Adrenal gland (tissue), 9 donors: ENCODE measurements at regions not wholly inside any gene's neighbourhood (a gene's known extent, or its start where the extent isn't known, plus 50 kb on each side); places are given as distances from the start of the nearest gene placed in this dataset.

Experiments used
- DNase-seq, 7 donors: peaks; one replicate each; pipeline ENCODE4 v3.0.0-alpha.2; 2019 to 2020
- H3K27ac ChIP-seq, 5 donors: fragments of 200-600 bp; sonication (generic) in 4 of 5; 1 replicate in 3 of 5; 2 replicates in 2 of 5; pipeline versions ENCODE4 v1.5.1 to v1.8.0; 2016 to 2020; ENCODE audit warnings: mild to moderate bottlenecking in 1 of 5
- H3K27me3 ChIP-seq: fragments of 200-600 bp; 2 replicates; pipeline ENCODE4 v1.8.0; 2021
- H3K36me3 ChIP-seq, 2 donors: fragments of 200-600 bp; replicated peaks in 1 of 2; 1 replicate in 1 of 2; 2 replicates in 1 of 2; pipeline versions ENCODE4 v1.5.1 to v1.8.0; 2018 to 2022
- H3K4me1 ChIP-seq, 2 donors: fragments of 200-600 bp; replicated peaks in 1 of 2; 1 replicate in 1 of 2; 2 replicates in 1 of 2; pipeline versions ENCODE4 v1.5.1 to v1.8.0; 2018 to 2021
- H3K4me3 ChIP-seq, 4 donors: fragments of 200-600 bp; sonication (generic) in 3 of 4; one replicate each; pipeline ENCODE4 v1.5.1; 2016 to 2018
- H3K9me3 ChIP-seq, 3 donors: fragments of 200-600 bp; sonication (generic) in 1 of 3; replicated peaks in 1 of 3; 1 replicate in 2 of 3; 2 replicates in 1 of 3; pipeline versions ENCODE4 v1.5.1 to v1.8.0; 2016 to 2021
- CTCF ChIP-seq, 6 experiments: fragments of 450-650 bp in 4 of 6; fragments of 200-600 bp in 2 of 6; sonication (generic) in 1 of 6; IDR thresholded peaks; 1 replicate in 5 of 6; 2 replicates in 1 of 6; pipeline versions ENCODE4 v1.5.1 to v1.8.0; 2016 to 2021; ENCODE audit warnings: antibody characterized with exemption in 6 of 6, mild to moderate bottlenecking in 2 of 6, moderate library complexity in 1 of 6
- POLR2A ChIP-seq, 2 donors: fragments of 450-650 bp; IDR thresholded peaks; one replicate each; pipeline ENCODE4 v1.6.1; 2017; ENCODE audit warnings: antibody characterized with exemption in 2 of 2, mild to moderate bottlenecking in 2 of 2, moderate library complexity in 1 of 2
- WGBS, 4 donors: extraction: QIAGEN DNeasy Blood & Tissue Kit in 2 of 4; methylation state at CpG; one replicate each; pipeline versions ENCODE4 v1.1.5 to v1.1.7; 2013 to 2017; 5-methylcytosine and 5-hydroxymethylcytosine counted together
- intact Hi-C, 2 donors: fragments of 100-400 bp; cut with DNase I; formaldehyde crosslinking; loops; one replicate each; pipeline versions ENCODE4 v1.14.1 to v1.15.0; 2022 to 2023
- donor health status: healthy with polysubstance abuse.
- donor health status: Bipolar disorder and iron deficiency.
- donor health status: DM: yes; HTN: yes; CAD: no.
- donor health status: DM: no; HTN: no; CAD: no.
- donor health status: DM: no; HTN: no; CAD: no.

- Histone ChIP-seq H3K4me1 (no peaks in the 10 kb centered on the region), H3K9me3 (no peaks in the 10 kb centered on the region), H3K36me3 (no peaks in the 10 kb centered on the region), H3K27ac (no peak overlapping the region), H3K4me3 (no peak overlapping the region), H3K27me3 (no peaks in the 10 kb centered on the region)
- no peak for DNase-seq
- TF ChIP-seq CTCF (IDR thresholded peaks at IDR 0.05) (no peak), POLR2A (IDR thresholded peaks at IDR 0.05) (no peak)
- intact Hi-C loops, result no loop called here
- WGBS, 4 donors, result 73 to 81% (median 76%) methylated on average over 14 to 20 of the region's 20 CpGs
Measured at GRCh38 chr17:77856551-77857305, 101.8 kb upstream of the TNRC6C start.

- TF ChIP-seq POLR2A (IDR thresholded peaks at IDR 0.05) (no peak), CTCF (IDR thresholded peaks at IDR 0.05) (no peak)
- Histone ChIP-seq H3K27me3 (no peaks in the 10 kb centered on the region), H3K4me1 (no peaks in the 10 kb centered on the region), H3K9me3 (no peaks in the 10 kb centered on the region), H3K27ac (no peak overlapping the region), H3K36me3 (no peaks in the 10 kb centered on the region), H3K4me3 (no peak overlapping the region)
- no peak for DNase-seq
- WGBS, 4 donors, result 58 to 90% (median 73%) methylated on average over 2 to 3 of the region's 3 CpGs
- intact Hi-C loops, result no loop called here
Measured at GRCh38 chr17:77857306-77857555, 101.3 kb upstream of the TNRC6C start.

- no peak overlapping the region for H3K4me3 ChIP-seq
- intact Hi-C loops, result no loop called here
- no peak overlapping the region for H3K27ac ChIP-seq
- WGBS, 4 donors, result 61 to 79% (median 71%) methylated on average over 3 of the region's 3 CpGs
- H3K9me3 ChIP-seq, result no peaks in the 10 kb centered on the region
- no peaks in the 10 kb centered on the region for H3K36me3 ChIP-seq
- H3K27me3 ChIP-seq, result no peaks in the 10 kb centered on the region
- TF ChIP-seq CTCF (IDR thresholded peaks at IDR 0.05) (no peak), POLR2A (IDR thresholded peaks at IDR 0.05) (no peak)
- DNase-seq, result no peak
- H3K4me1 ChIP-seq, result no peaks in the 10 kb centered on the region
Measured at GRCh38 chr17:77857613-77858012, 100.9 kb upstream of the TNRC6C start.

GRCh38 chr17:77858291-77859034, 100.0 kb upstream of the TNRC6C start:
- Histone ChIP-seq H3K27me3 (no peaks in the 10 kb centered on the region), H3K4me1 (no peaks in the 10 kb centered on the region), H3K27ac (no peak overlapping the region), H3K4me3 (no peak overlapping the region), H3K9me3 (no peaks in the 10 kb centered on the region), H3K36me3 (no peaks in the 10 kb centered on the region)
- 85 to 89% (median 86%) methylated on average over 5 of the region's 5 CpGs for WGBS, 4 donors
- no peak for TF ChIP-seq CTCF (IDR thresholded peaks at IDR 0.05)
- no peak for TF ChIP-seq POLR2A (IDR thresholded peaks at IDR 0.05)
- intact Hi-C loops, result no loop called here
- DNase-seq, result no peak
